ENCODE measurements at regions not wholly inside any gene's neighbourhood (a gene's known extent, or its start where the extent isn't known, plus 50 kb on each side); places are given as distances from the start of the nearest gene placed in this dataset.
"Not testable (repeated sequence)": the region's sequence is repeated elsewhere in the genome, so short reads cannot be mapped to it uniquely, and the experiment has no call there.

DNA sequence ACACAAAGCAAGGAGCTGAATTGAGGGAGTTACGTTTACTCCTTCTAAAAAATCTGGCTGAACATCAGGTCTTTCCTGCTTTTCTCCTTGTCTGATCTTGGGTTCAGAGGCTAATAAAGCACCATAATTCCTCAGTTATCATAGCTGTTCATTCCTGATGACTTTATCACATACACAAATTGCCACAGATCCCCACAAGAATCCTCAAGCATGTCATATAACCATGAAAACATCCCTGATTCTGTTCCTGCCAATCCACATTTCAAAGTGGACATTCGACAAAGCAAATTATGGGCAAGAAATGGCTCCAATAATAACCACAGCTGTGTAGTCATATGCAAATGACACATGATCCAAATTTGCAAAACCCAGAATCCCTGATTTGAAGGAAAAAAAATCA, 321.3 kb downstream of the MEX3B start:
- ATAC-seq (no peak), DNase-seq (no peak)
- Mint-ChIP-seq H3K9me3 (no peaks in the 10 kb centered on the region), H3K4me3 (no peak overlapping the region), H3K27me3 (ENCODE audit: low read depth) (peaks cover 4% of the 10 kb centered on the region), H3K36me3 (ENCODE audit: insufficient read depth) (no peaks in the 10 kb centered on the region), H3K4me1 (ENCODE audit: low read depth) (no peaks in the 10 kb centered on the region)

GRCh38 chr15:81723701-81724100, 322.1 kb downstream of the MEX3B start:
- Mint-ChIP-seq H3K36me3 (ENCODE audit: insufficient read depth) (no peaks in the 10 kb centered on the region), H3K4me3 (no peak overlapping the region), H3K4me1 (ENCODE audit: low read depth) (no peaks in the 10 kb centered on the region), H3K9me3 (no peaks in the 10 kb centered on the region), H3K27me3 (ENCODE audit: low read depth) (peaks cover 4% of the 10 kb centered on the region)
- ATAC-seq: no peak
- no peak for DNase-seq

DNA sequence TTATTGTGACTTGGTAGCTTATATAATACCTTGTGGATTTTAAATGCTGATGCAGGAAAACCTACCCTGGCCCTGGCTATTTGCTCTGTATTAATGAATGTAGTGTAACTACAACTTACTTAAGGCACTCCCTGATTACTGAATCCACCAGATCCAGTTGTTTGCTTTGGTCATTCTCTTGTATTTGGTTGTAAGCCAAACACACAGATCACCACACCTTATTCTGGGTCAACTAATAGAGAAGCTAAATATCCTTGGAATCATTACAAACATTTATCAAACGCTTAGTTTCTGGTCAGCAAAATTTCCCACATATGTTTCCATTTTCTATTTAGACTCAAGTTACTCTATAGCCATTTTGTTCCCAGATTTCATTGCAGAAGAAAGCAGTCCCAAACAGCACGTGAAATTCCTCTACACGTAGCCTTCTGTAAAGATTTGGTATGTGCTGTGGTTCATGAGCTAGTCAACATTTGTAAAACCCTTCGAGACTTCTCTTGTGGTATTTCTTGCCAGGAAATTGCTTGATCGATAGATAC, 322.6 kb downstream of the MEX3B start:
- Mint-ChIP-seq H3K36me3 (ENCODE audit: insufficient read depth) (no peaks in the 10 kb centered on the region), H3K4me1 (ENCODE audit: low read depth) (no peaks in the 10 kb centered on the region), H3K9me3 (no peaks in the 10 kb centered on the region), H3K27me3 (ENCODE audit: low read depth) (peaks cover 2% of the 10 kb centered on the region), H3K4me3 (no peak overlapping the region)
- no peak for ATAC-seq
- DNase-seq: no peak

DNA sequence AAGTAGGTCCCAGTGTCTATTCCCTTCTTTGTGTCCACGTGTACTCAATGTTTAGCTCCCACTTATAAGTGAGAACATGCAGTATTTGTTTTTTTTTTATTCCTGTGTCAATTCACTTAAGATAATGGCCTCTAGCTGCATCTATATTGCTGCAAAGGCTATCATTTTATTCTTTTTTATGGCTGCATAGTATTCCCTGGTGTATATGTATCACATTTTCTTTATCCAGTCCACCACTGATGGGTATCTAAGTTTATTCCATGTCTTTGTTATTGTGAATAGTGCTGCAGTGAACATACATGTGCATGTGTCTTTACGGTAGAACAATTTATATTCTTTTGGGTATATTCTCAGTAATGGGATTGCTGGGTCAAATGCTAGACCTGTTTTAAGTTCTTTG, 329.4 kb downstream of the MEX3B start:
- not testable (repeated sequence) for H3K4me3 Mint-ChIP-seq; ATAC-seq; H3K36me3 Mint-ChIP-seq (ENCODE audit: insufficient read depth); H3K9me3 Mint-ChIP-seq; H3K4me1 Mint-ChIP-seq (ENCODE audit: low read depth); DNase-seq
- H3K27me3 Mint-ChIP-seq (ENCODE audit: low read depth): peaks cover 15% of the 10 kb centered on the region

DNA sequence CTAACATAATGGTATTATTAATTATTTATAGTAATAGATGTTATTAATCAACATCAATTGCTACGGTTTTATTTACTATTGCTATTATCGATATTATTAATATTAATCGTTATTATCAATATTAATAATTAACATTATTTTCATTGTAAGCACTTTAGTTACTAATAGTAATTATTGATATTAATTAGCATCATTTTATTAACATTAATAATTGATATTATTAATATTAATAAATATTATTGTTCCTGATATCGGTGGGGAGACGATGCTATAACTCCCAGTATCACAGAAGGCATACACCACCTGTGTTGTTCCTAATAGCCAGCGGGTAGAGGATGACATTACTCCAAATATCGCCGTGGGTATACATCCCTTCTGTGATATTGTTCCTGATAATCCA, 335.5 kb downstream of the MEX3B start:
- H3K4me3 Mint-ChIP-seq: no peak overlapping the region
- no peaks in the 10 kb centered on the region for H3K9me3 Mint-ChIP-seq
- H3K27me3 Mint-ChIP-seq (ENCODE audit: low read depth): peaks cover 7% of the 10 kb centered on the region
- H3K4me1 Mint-ChIP-seq (ENCODE audit: low read depth): no peaks in the 10 kb centered on the region
- ATAC-seq: no peak
- H3K36me3 Mint-ChIP-seq (ENCODE audit: insufficient read depth): no peaks in the 10 kb centered on the region
- no peak for DNase-seq

DNA sequence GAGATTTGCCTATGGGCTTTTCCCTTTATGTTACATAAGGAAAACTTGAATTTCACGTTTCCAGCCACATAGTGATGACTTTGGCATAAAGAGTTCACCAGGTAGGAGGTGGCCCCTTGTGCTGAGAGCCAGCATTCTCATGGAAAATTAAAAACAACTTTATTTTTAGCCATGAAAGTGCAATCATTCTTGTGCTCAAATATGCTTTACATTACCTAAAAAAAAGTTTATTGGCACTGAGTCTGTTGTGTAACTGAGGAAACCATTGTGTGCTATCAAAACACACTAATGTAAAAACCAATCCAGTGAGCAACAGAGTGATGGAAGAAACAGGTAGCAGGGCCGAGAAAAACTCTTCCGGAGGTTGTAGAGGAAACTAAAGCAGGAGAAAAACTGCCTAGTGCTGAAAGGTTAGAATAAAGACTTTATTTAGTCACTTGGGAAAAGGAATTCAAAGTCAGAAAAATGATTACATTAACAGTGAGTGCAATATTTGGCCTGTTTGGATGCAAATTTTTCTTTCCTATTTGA, 332.9 kb upstream of the TMC3 start:
- DNase-seq; ATAC-seq; H3K4me3 Mint-ChIP-seq; H3K27me3 Mint-ChIP-seq (ENCODE audit: low read depth); H3K4me1 Mint-ChIP-seq (ENCODE audit: low read depth); H3K9me3 Mint-ChIP-seq; H3K36me3 Mint-ChIP-seq (ENCODE audit: insufficient read depth): not testable (repeated sequence)

DNA sequence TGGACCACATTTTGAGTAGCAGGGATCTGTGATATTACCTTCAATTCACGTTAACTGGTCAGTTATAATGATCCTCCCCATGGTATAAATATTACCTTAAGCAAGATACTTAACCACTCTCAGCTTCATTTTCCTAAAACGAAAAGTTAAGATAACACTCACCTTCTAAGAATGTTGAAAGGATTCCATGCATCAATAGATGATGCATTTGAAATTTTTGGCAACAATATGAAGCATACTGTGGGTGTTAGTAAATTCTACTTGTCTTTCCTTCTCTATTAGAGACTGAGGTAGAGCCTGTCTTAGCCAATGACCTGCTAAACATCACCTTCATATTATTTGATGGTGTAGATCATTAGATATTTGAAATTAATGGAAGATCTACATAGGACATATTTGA, 331.7 kb upstream of the TMC3 start:
- H3K36me3 Mint-ChIP-seq (ENCODE audit: insufficient read depth); DNase-seq; H3K4me3 Mint-ChIP-seq; ATAC-seq; H3K27me3 Mint-ChIP-seq (ENCODE audit: low read depth); H3K9me3 Mint-ChIP-seq; H3K4me1 Mint-ChIP-seq (ENCODE audit: low read depth): not testable (repeated sequence)

DNA sequence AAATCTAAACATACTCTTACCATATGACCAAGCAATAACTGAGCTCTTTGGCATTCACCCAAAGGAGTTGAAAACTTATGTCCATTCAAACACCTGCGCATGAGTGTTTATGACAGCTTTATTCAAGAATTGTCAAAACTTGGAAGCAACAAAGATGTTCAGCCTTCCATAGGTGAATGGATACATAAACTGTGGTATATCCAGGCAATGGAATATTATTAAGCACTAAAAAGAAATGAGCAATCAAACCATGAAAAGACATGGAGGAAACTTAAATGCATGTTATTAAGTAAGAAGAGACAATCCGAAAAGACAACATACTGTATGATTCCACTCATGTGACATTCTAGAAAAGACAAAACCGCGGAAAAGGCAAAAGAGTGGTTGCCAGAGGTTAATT, 312.0 kb upstream of the TMC3 start:
- Mint-ChIP-seq H3K4me1 (ENCODE audit: low read depth) (no peaks in the 10 kb centered on the region), H3K4me3 (no peak overlapping the region), H3K9me3 (peaks cover 4% of the 10 kb centered on the region), H3K27me3 (ENCODE audit: low read depth) (peaks cover 2% of the 10 kb centered on the region), H3K36me3 (ENCODE audit: insufficient read depth) (no peaks in the 10 kb centered on the region)
- ATAC-seq (no peak), DNase-seq (no peak)

DNA sequence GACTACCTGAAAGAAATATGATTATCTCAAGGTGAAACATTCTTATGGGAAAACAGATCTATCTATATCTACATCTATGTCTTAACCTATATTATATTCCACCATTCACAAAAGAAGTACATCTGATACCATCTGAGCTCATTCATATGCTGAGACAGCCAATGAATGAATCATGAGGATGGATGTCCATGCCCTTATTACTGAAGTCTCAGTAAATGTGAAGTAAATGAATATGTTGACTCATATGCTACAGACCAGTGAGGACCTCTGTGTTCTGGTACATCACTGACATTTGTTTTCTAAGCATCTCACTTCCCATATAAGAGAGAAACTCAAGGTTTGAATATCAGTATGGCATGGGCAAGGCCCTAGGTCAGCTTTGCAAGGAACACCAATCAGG, 311.2 kb upstream of the TMC3 start:
- Mint-ChIP-seq H3K9me3 (peaks cover 11% of the 10 kb centered on the region), H3K27me3 (ENCODE audit: low read depth) (peaks cover 1% of the 10 kb centered on the region), H3K4me3 (no peak overlapping the region), H3K4me1 (ENCODE audit: low read depth) (no peaks in the 10 kb centered on the region), H3K36me3 (ENCODE audit: insufficient read depth) (no peaks in the 10 kb centered on the region)
- no peak for DNase-seq
- ATAC-seq: no peak

GRCh38 chr15:81680829-81681228, 306.8 kb upstream of the TMC3 start:
- Mint-ChIP-seq H3K4me1 (ENCODE audit: low read depth) (no peaks in the 10 kb centered on the region), H3K36me3 (ENCODE audit: insufficient read depth) (no peaks in the 10 kb centered on the region), H3K9me3 (peaks cover 17% of the 10 kb centered on the region), H3K4me3 (no peak overlapping the region), H3K27me3 (ENCODE audit: low read depth) (peaks cover 3% of the 10 kb centered on the region)
- ATAC-seq (no peak), DNase-seq (no peak)

DNA sequence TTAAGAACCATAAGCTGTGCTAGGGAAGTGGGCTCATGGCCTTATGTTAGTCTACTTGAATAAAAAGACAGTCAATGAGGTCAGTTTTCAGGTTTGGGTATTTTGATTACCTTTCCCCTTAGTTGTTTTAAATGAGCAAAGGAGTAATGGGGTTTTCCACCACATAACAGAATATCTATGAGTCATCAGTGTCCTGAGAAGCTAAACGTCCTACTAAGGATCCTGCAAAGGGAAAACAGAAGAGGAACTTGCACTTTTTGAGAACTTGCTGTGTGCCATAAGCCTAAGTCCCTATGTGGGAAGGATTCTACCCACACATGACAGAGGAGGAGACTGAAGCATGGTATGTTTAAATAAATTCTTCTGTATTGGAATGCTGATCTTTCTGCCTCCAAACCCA, 292.8 kb upstream of the TMC3 start:
- DNase-seq (no peak), ATAC-seq (no peak)
- Mint-ChIP-seq H3K9me3 (no peaks in the 10 kb centered on the region), H3K4me1 (ENCODE audit: low read depth) (no peaks in the 10 kb centered on the region), H3K27me3 (ENCODE audit: low read depth) (peaks cover 2% of the 10 kb centered on the region), H3K36me3 (ENCODE audit: insufficient read depth) (no peaks in the 10 kb centered on the region), H3K4me3 (no peak overlapping the region)

- peaks cover 6% of the 10 kb centered on the region for H3K27me3 Mint-ChIP-seq (ENCODE audit: low read depth)
- DNase-seq: no peak
- no peak for ATAC-seq
- no peaks in the 10 kb centered on the region for H3K4me1 Mint-ChIP-seq (ENCODE audit: low read depth)
- no peak overlapping the region for H3K4me3 Mint-ChIP-seq
- peaks cover 4% of the 10 kb centered on the region for H3K9me3 Mint-ChIP-seq
- no peaks in the 10 kb centered on the region for H3K36me3 Mint-ChIP-seq (ENCODE audit: insufficient read depth)
Observed at GRCh38 chr15:81660976-81661375, 287.0 kb upstream of the TMC3 start.

DNA sequence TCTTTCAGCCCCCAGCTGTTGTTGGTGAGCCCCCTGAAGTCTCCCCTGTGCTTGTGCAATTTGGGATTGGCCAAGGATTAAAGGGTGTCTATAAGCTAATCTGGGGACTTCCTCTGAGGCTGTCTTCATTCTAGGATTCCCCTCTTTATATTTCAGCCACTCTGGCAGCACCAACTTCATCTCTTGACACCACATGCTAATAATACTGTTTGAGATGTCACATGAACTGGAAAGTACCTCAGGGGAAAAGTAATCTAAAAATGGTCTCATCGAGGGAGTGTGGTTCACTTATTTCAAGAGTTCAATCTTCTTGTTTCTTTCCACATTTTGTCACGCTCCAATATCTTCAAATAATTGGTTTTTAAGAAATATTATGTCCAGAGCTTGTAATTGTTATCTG, 279.2 kb upstream of the TMC3 start:
- DNase-seq (no peak), ATAC-seq (no peak)
- H3K27me3 Mint-ChIP-seq (ENCODE audit: low read depth): peaks cover 3% of the 10 kb centered on the region
- H3K36me3 Mint-ChIP-seq (ENCODE audit: insufficient read depth): no peaks in the 10 kb centered on the region
- no peaks in the 10 kb centered on the region for H3K4me1 Mint-ChIP-seq (ENCODE audit: low read depth)
- no peak overlapping the region for H3K4me3 Mint-ChIP-seq
- H3K9me3 Mint-ChIP-seq: peaks cover 4% of the 10 kb centered on the region

- DNase-seq: no peak
- Mint-ChIP-seq H3K36me3 (ENCODE audit: insufficient read depth) (no peaks in the 10 kb centered on the region), H3K9me3 (no peaks in the 10 kb centered on the region), H3K4me1 (ENCODE audit: low read depth) (no peaks in the 10 kb centered on the region), H3K4me3 (no peak overlapping the region), H3K27me3 (ENCODE audit: low read depth) (peaks cover 3% of the 10 kb centered on the region)
- no peak for ATAC-seq
Observed at GRCh38 chr15:81645470-81645869, 271.5 kb upstream of the TMC3 start.

GRCh38 chr15:81643771-81644170, 269.8 kb upstream of the TMC3 start:
- no peak for ATAC-seq
- no peak for DNase-seq
- Mint-ChIP-seq H3K9me3 (no peaks in the 10 kb centered on the region), H3K4me3 (no peak overlapping the region), H3K27me3 (ENCODE audit: low read depth) (peaks cover 4% of the 10 kb centered on the region), H3K4me1 (ENCODE audit: low read depth) (no peaks in the 10 kb centered on the region), H3K36me3 (ENCODE audit: insufficient read depth) (no peaks in the 10 kb centered on the region)

Measured in activated T-cell treated with anti-CD3 and anti-CD28 coated beads, Interleukin-2, amount 50 U/mL, for 4 hours (primary cell).